ENCODE measurements at regions not wholly inside any gene's neighbourhood (a gene's known extent, or its start where the extent isn't known, plus 50 kb on each side); places are given as distances from the start of the nearest gene placed in this dataset.

DNA sequence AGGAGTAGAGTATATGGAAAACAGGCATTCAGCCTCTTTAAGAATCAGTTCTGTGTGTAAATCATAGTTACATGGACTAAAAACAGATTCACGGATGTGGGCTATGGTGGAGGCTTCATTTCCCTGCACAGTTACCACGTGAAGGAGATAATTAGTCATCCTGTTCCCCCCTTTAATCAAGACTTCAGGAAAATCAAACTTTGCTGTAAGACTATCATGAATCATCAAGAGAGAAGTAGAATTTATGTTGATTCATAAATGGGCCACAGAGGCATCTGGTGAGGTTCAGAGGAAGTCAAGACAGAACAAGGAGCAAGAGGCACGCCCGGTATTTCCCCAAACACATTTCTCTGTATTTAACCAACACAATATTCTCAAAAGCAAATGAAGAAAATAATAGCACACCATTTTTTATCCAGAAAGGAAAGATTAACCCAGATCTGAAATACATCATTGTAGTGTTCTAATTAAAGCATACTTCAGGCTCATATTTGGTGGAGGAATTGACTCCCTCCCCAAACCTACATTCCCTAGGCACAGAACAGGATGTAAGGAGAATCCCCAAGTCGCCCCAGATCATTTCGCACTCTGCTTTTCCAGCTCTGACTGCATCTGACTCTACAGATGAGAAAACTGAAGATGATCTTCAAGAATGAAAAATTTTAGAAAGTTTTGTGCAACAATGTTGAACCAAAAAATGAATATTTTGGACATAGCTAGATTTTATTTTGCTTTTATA lies 175.8 kb upstream of the GAS1 start:
- no peak for DNase-seq

DNA sequence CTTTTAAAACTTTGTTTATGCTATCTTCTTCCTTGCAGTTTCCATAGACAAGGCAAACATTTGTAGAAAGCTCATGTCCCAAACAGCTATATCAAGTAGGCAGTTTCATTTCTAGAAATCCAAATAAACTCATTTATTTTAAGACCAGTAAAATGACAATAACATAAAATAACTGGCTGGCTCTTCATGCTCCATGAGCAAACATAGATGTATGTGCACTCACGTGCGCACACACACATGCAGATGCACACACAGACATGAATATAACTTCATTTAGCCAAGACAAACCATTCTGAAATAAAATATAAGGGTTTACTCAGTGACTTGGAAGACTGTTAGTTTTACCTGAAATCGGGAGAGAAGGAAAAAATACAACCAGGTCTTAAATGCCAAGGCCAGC lies 176.5 kb upstream of the GAS1 start:
- no peak for DNase-seq

DNA sequence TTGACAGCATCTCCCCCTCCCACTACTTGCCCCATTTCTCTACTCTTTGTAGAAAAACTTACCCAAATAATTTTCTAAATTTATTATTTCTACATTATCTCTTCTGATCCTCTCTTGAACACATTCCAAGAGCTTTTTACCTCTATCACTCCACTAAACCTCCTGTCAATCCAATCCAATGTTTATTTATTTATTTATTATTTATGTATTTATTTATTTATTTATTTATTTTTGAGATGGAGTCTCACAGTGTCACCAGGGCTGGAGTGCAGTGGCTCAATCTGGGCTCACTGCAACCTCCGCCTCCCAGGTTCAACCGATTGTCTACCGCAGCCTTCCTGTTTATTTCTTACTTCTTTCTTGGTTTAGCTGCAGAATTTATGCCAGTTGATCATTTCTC lies 178.5 kb upstream of the GAS1 start:
- DNase-seq = no peak

DNA sequence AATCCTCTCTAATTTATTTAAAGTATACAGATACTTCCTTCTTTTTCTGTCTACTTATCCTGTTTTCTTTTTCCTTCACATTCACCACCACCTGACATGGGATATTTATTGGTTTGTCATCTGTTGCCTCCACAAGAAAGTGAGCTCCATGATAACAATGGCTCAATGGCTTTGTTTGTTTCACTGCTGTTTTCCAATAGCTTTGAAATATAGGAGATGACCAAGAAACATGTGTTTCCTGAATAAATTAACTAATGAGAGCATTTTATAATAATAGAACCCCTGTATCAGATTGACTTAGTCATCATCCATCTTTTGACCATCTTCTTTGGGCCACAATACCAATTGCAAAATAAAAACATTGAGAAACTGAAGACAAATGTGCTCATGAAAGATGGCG lies 180.2 kb upstream of the GAS1 start:
- no peak for DNase-seq

DNA sequence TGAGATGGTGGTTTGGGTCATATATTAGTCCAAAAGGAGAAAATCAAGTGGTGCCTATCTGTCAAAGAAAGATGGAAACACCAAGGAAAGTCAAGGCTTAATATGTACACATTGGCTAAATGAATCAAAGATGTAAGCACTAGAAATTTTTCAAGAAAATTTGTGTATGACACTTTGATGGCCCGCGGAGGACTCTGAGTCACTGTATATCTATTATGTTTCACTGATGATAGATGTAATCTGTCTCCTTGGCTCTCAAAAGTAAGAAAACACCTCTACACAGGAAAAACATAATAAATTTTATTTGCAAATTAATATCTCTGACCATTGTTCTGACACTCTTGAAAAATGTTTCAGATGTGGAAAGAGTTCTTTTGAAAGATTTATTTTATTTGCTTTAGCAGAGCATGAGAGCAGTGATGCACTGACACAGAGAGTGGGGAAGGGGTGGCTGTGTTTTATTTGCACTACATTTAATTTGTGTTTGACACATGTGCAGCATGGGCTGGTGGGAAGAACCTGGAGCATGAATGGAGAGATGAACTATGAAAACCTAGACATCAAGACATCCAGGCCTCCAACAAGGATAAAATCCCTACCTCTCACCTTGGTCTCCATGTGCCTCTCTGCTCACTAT lies 180.8 kb upstream of the GAS1 start:
- no peak for DNase-seq

DNA sequence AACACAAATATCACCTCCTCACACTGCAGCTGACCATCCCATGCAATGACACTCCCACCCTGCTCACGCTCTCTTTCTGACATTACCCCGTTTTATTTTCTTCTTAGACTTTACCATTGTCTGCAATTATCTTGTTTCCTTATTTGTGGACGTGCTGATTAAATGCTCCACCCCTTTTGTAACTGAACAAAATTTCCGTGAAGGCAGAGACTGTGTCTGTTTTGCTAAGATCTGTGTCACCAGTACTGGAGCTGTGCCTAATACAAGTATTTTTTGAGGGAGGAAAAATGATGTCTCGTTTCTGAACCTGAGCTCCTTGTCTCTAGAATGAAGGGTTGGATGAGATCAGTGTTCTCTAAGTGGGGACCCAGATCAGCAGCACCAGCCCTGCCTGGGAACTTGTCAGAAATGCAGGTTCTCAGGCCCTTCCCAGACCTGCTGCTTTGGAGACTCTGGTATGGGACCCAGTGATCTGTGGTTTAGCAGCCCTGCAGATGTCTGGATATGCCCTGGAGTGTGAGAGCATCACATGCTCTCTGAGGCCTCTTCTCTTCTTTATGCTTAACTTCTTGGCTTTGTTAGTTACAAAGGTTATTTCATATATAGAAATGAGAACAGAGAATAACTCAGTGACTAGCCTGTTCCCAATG lies 181.7 kb upstream of the GAS1 start:
- no peak for DNase-seq

DNA sequence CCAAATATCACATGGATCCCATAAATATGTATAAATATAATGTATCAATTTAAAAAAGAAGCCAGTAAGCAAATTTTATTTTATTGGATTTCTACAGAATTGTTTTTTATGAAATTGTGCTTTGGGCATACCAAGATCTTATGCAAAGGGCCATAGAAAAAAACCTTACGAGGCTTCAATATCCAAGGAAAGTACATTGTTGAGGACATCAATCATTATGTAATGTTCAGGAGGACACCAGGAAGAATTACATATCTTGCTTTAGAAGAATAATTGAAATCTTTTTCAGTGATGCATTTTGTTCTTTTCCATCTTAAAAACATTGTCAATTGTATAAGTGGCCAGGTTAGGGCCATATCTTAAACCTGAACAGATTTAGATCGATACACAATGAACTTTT lies 187.8 kb upstream of the GAS1 start:
- no peak for DNase-seq

DNA sequence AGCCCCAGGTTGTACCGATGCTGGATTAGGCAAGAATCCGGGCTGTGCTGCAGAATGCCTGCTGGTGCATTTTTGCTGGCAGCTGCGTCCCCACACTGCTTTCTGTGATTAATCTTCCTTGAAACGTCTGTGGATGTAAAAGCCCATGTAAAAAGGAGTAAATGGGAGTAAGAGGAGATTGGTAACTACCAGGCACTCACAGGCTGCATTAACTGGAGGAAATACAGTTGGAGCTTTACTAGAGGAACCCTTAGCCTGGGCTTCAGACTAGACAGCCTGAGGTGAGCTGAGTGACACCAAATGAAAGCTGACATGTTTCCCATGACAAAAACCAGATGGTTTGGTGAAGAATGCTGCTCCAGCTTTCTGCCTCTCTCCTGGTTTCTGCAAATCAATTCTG lies 190.4 kb upstream of the GAS1 start:
- no peak for DNase-seq

DNA sequence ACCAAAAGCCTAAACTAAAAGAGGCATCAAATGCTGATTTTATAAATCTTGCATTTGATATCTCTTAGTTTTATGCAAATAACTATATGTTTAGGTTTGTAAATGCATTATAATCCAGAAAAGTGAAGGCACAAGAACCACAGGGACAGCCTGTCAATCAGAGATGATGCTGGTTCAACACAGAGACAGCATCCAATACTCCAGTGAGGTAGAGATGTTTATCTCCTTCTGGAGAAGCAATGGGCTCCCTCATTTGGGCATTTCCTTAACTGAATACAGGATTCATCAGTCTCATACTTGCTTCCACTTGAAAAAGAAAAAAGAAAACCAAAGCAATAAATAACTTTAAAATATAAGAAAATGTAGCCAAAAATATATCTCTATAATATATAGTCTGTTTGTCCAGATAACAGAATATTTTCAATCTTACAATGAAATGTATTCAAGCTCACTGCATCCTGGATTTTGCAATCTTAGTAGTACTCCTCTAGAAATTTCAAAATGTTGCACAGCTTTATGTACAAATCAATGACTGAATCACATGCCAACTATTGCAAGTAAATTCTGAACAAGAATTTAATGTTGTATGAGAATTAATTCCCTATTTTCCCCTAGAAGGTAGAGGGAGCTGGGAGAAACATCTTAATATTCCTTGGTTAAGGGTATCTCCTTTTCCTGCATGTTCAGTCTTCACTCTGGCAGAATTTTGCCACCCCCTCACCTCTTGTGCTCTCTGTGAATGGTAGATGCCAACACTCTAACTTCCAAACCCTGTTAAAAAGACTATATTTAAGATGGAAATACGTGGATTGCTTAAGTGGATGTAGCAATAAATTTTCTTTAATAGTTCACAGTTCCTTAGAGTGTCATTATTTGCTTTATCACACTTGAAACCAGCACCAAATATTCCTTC lies 191.1 kb upstream of the GAS1 start:
- DNase-seq = no peak

DNA sequence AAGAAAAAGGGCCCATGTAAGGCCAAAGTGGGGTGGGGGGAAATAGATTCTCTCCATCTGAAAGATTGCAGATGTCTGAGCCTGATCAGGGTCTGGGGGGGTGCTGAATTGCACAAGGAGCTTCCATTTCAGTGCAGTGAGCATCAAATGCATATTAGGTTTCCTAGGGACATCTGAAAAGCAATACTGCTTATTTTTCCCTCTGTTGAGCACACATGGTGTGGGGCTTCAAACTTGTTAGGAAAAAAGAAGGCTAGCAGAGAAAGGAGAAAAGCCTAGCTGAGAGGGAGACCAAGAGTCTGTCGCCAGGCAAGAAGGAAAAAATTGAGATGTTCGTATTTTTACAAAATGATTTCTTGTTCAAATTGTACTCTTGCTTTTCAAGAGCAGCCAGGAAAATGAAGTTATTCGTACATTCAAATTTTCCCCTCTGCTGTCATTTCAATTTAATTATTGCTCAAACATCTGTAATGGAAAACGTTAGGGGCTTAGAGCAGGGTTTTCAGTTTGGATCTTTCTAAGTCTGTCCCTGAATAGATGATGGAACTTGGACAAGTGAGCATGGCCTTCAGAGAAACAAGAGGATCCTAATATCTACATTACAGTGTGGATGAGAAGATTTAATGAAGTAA lies 191.9 kb upstream of the GAS1 start:
- no peak for DNase-seq

DNA sequence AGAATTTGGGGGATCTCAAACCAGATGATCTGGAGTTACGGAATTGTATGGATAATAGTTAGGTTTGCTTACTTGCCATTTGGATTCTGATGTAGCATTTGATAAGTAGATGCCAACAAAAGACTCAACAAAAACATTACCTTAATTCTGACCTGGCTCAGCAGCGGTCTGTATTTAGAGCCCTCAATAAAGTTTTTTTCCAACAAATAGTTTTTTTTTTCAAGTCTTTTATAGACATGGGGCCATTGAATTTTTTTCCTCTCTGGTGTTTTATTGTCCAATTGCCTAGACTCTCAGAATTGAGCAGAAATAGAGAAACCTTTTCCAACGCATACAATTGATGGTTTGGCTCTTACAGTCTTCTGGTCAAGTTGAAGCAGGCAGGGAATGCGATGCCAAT lies 192.8 kb upstream of the GAS1 start:
- no peak for DNase-seq

DNA sequence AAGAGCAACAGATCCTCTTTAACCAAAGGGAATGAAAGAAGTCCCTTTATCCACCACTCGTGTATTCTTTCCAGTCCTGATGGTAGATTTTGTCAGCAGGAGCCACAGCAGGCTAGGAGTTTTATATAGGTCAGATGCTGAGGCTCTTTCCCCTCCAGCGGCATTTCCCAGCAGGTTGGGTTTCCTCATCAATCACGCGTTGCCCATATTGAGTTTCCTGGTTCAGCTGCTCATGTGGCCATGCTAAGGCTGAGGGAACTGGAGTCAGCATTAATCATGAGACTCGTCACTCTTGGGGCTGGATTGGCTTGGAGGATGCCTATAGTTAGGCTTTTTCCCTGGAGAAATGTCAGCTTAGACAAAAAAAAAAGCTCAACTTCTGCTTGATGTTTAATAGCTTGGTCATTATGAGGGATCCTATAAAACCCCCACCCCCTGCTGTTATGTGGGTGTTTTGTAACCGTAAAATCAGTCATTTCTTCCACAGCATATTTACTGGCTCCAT lies 193.4 kb upstream of the GAS1 start:
- no peak for DNase-seq

DNA sequence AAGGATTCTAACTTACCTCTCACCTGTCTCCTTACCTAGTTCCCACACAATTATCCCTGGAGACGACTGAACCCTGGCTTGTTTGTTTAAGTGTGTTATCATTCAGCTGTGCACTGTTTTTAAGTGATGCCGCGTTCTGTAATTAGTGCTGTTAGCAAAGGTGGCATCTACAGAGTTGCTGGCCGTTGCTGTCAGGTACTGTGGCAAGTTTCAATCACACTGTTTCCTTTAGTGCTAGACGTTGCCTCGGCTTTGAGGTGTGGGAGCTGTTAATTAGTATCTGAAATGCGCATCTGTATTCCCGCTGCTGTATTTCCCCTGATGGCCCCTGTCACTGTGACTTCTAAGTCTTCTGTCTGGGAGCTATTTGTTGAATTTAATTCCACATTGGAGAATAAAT lies 193.8 kb upstream of the GAS1 start:
- no peak for DNase-seq

DNA sequence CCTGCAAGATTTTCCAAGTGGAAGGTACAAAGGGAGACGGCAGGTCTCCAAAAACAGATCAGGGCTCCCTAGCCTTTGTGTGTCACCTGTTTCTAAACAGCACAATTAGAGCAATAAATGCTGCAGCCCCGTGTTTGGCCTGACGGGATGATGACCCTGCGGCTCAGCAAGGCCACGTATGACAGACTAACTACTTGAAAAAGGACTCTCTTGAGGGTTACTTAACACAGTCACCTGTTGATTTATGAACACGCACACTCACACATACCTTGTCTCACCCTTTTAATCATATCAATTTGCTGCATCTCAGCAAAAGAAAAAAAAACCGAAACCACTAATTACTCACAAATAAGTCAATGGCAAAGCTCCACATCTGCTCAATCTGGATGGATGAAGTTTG lies 199.6 kb upstream of the GAS1 start:
- DNase-seq = no peak

DNA sequence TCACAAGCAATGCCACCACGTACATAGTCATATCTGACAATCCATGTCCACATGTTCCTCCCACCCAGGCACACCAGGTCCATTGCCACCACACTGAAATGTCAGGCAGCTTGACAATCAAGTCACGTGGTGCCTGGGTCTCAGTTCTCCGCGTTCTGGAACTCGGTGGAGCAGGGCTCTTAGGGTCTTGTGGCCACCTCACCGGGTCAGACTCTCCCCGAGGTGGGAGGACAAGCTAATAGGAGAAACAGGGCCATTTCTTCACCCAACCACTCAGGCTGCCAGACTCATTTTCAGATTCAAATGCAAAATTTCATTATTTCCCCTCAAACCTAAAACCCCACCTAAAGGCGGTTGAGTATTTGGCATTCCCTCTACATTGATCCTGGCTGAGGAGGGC lies 200.5 kb upstream of the GAS1 start:
- no peak for DNase-seq

DNA sequence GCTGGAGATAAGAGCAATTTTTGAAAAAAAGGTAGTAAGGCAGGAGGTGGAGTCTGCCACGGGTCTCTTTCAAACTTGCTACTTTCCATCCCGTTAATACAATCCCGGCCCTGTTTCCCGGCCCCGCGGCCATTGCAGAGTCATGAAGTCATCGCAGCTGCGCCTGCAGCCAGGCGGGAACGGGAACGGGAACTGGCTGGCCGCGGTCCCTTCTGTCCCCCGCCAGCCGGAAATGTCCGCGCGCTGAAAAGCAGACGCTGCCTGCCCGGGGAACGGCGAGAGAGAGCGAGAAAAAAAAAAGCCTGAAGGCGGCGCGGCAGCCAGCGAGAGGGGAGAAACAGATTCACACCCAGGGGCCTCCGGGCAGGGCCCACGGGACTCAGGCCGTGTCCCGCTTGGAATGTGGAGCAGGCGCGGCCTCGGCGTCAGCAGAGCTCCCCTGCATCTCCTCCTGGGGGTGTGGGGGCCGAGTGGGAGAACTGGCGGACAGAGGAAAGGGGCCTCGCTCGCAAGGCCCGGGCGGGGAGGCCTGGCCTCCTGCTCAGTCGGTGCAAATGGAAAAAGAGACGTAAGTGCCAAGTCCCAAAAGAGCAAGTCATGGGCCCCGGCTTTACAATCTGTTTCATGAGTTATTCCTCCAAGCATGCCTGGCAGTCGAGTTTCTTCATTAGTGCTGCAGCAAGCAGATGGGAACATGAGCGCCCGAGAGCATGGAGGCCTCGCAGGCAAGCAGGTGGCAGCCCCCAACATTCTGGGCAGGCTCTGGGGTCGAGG lies 201.2 kb upstream of the GAS1 start:
- DNase-seq = no peak

DNA sequence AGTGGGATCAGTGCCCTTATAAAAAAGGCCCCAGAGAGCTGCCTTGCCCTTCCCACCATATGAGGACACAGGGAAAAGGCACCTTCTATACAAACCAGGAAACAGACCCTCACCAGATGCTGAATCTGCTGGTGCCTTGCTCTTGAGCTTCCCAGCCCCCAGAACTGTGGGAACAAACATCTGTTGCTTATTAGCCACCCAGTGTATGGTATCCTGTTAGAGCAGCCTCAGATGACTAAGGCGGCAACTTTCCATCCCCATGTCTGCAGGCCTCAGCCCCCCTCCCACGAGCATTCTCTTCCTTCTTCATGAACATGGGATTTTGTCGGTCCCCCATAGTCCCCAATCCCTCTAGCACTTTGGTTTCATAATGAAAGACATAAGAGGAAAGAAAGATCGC lies 202.5 kb upstream of the GAS1 start:
- DNase-seq = no peak

DNA sequence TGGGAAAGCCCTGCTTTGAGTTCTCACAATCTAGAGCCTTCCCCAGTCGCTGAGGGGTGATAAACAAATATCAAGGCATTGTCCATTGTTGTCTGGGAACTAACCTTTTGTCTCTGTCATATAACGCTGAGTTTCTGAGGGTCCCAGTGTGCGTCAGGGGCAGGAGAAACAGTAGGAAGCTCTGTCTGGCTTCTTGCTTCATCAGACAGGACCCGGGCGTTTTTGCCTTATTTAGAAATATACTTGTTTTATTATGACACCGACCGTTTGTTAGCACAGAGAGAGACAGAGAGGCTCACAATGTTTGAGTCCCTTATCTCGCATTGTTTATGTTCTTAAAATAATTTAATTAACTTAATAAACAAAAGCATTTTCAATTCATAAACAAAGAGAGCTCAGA lies 204.9 kb upstream of the GAS1 start:
- DNase-seq = no peak

DNA sequence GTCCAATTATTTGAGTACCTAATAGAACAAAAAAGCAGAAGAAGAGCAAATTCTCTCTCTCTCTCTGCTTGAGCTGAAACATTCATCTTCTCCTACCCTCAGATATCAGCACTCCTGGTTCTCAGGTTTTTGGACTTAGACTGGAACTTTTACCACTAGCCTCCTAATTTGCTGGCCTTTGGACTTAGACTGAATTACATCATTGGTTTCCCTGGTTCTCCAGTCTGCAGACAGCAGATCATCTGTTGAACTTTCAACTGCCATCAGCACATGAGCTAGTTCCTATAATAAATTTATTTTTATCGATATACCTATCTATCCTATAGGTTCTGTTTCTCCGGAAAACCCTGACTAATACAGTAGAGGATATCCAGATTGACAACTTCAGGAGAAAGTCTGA lies 208.9 kb upstream of the GAS1 start:
- DNase-seq = no peak

DNA sequence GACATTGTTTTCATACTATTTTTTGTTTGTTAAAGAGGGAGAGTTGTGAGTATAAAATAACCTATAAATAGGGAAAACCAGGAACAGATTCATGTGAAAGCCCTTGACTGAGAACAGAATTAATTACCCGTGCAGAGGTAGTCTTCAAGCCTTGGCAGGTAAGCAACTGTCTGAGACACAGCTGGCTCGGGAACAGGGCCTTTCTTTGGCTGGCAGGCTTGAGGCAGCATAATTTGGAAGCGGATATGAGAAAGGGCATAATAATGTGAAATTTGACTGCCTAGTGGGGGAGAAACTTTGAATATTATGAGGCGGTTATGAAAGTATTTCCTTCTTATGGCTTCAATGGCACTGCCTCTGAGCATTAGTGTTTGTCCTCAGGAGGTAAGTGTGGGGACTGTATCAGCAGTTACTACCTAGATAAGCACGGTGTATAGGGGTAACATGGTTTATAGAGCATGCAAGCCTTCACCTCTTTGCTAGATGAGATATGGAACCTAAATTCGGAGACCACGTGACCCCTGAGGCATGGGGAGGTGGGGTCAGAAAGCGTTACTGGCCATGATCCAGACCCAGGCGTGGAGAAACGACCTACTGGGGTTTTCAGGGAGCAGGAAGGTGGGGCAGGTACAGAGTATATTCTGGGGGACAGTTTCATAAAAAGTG lies 210.2 kb upstream of the GAS1 start:
- DNase-seq = no peak

DNA sequence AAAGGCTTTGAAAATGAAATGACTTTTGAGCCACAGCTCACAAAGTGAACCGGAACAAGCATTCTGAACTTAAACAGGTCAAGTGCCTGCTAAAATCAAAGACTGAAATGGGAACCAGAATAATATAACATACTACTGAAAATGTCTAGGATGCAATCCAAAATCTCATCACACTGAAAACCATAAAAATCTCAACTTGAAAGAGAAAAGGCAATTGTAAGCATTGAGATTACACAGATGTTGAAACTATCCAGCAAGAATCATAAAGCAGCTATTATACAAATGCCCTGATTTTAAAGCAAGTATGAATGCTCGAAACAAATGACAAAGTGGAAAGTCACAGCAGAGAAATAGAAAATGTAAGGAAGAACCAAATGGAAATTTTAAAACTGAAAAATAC lies 211.5 kb upstream of the GAS1 start:
- no peak for DNase-seq

Measured in stimulated activated CD4-positive, alpha-beta T cell treated with anti-CD3 and anti-CD28 coated beads, Interleukin-4, amount 100 ng/mL, for 4 hours (primary cell).